Upper lobe of left lung (tissue), 6 donors: ENCODE measurements at regions not wholly inside any gene's neighbourhood (a gene's known extent, or its start where the extent isn't known, plus 50 kb on each side); places are given as distances from the start of the nearest gene placed in this dataset.
A peak's percentile ranks its signal among the peaks of the same experiment; 100 is the strongest.

Source experiments
- ATAC-seq, 2 donors: fragments of 200-7000 bp; cut with Tn5 transposase; one replicate each; pipeline ENCODE4 v1.9.1; 2022; ENCODE audit warnings: mild to moderate bottlenecking in 2 of 2, moderate library complexity in 2 of 2; ENCODE audit not compliant: low FRiP score in 2 of 2
- DNase-seq, 2 donors: peaks; one replicate each; pipeline ENCODE4 v3.0.0-alpha.2; 2019 to 2020
- H3K27ac ChIP-seq, 4 donors: fragments of 200-600 bp; sonication (generic); one replicate each; pipeline ENCODE4 v1.5.1; 2016 to 2019
- H3K27me3 ChIP-seq, 4 donors: fragments of 200-600 bp; sonication (generic); one replicate each; pipeline ENCODE4 v1.5.1; 2017 to 2019
- H3K36me3 ChIP-seq, 4 donors: fragments of 200-600 bp; sonication (generic); one replicate each; pipeline ENCODE4 v1.5.1; 2016 to 2019
- H3K4me1 ChIP-seq, 4 donors: fragments of 200-600 bp; sonication (generic); one replicate each; pipeline ENCODE4 v1.5.1; 2018 to 2019
- H3K4me3 ChIP-seq, 4 donors: fragments of 200-600 bp; sonication (generic); one replicate each; pipeline ENCODE4 v1.5.1; 2017 to 2019; ENCODE audit warnings: mild to moderate bottlenecking in 2 of 4, moderate library complexity in 1 of 4
- H3K9me3 ChIP-seq, 4 donors: fragments of 200-600 bp; sonication (generic); one replicate each; pipeline ENCODE4 v1.5.1; 2018 to 2019
- EP300 ChIP-seq, 4 donors: sonication (generic); formaldehyde crosslinking; IDR thresholded peaks; one replicate each; pipeline ENCODE4 v1.5.1; 2017; ENCODE audit warnings: antibody characterized with exemption in 4 of 4, control low read depth in 2 of 4
- POLR2A ChIP-seq, 4 donors: fragments of 450-650 bp; IDR thresholded peaks; one replicate each; pipeline ENCODE4 v1.5.1; 2016 to 2017; ENCODE audit warnings: antibody characterized with exemption in 4 of 4, mild to moderate bottlenecking in 2 of 4
- POLR2AphosphoS5 ChIP-seq, 2 donors: sonication (generic); formaldehyde crosslinking; IDR thresholded peaks; one replicate each; pipeline ENCODE4 v1.5.1; 2017; ENCODE audit warnings: antibody characterized with exemption in 2 of 2
- WGBS, 2 donors: methylation state at CpG; one replicate each; pipeline ENCODE4 v1.1.5; 2017 to 2018; 5-methylcytosine and 5-hydroxymethylcytosine counted together
- TF ChIP-seq, protein P1 (sequence below), 6 experiments: fragments of 450-650 bp in 4 of 6; fragments of 200-600 bp in 2 of 6; sonication (generic) in 2 of 6; IDR thresholded peaks; one replicate each; pipeline ENCODE4 v1.5.1; 2016 to 2019; ENCODE audit warnings: antibody characterized with exemption in 6 of 6
- donor health status: DM: no; HTN: no; CAD: no; lungs with moderate emphysema.
- donor health status: DM: no; HTN: yes; CAD: no; lungs with severe emphysema.

DNA sequence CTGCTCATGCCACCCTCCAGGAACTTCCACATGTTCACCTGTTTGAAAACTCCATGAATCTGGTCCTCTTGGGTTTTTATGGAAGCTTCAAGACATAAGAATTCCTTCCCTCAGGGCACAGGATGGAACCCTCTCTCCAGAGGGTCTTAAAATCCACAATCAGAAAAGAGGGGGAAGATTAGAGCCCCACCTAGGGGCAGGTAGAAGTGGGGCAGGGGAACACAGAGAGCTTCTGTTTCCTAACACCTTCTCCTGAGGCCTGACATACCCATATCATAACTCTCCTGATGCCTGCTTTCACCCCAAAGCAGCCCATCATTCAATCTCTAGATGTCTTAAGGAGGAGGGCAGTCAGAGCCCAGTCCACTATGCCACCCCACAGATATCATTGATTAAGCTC is 1087.7 kb upstream of the ARRDC3 start:
- ATAC-seq = peak in 1 of 2 donors; percentile 22
- H3K4me3 ChIP-seq = no peak overlapping the region
- no peaks in the 10 kb centered on the region for H3K4me1 ChIP-seq
- TF ChIP-seq, protein P1, sequence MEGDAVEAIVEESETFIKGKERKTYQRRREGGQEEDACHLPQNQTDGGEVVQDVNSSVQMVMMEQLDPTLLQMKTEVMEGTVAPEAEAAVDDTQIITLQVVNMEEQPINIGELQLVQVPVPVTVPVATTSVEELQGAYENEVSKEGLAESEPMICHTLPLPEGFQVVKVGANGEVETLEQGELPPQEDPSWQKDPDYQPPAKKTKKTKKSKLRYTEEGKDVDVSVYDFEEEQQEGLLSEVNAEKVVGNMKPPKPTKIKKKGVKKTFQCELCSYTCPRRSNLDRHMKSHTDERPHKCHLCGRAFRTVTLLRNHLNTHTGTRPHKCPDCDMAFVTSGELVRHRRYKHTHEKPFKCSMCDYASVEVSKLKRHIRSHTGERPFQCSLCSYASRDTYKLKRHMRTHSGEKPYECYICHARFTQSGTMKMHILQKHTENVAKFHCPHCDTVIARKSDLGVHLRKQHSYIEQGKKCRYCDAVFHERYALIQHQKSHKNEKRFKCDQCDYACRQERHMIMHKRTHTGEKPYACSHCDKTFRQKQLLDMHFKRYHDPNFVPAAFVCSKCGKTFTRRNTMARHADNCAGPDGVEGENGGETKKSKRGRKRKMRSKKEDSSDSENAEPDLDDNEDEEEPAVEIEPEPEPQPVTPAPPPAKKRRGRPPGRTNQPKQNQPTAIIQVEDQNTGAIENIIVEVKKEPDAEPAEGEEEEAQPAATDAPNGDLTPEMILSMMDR (IDR thresholded peaks at IDR 0.05) = no peak
- H3K9me3 ChIP-seq = peaks cover 0 to 17% (median 0%) of the 10 kb centered on the region in 4 donors
- H3K36me3 ChIP-seq = no peaks in the 10 kb centered on the region
- no peak overlapping the region for H3K27ac ChIP-seq
- DNase-seq = no peak
- H3K27me3 ChIP-seq = no peaks in the 10 kb centered on the region

DNA sequence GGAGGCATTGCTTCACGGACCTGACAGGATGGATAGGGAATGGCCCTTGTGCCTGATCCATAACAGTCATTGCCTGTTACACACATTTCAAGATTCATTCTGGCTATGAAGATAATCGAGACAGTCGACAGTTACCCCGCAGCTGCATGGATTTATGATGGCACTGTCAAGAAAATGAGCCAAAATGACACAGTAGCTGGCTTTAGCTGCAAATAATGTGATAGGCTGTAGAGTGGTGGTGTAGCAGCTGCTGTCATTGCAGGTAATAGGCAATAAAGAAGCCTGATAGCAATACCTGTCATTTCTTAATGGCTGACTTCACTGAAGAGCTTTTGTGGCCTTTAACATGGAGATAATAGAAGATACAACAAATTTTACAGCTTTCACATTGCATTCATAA is 1085.2 kb upstream of the ARRDC3 start:
- DNase-seq (no peak), ATAC-seq (no peak)
- Histone ChIP-seq H3K4me3 (no peak overlapping the region), H3K27me3 (no peaks in the 10 kb centered on the region), H3K4me1 (no peaks in the 10 kb centered on the region), H3K27ac (no peak overlapping the region), H3K9me3 (peaks cover 0 to 6% (median 0%) of the 10 kb centered on the region in 4 donors), H3K36me3 (no peaks in the 10 kb centered on the region)
- TF ChIP-seq, protein P1 (IDR thresholded peaks at IDR 0.05) = no peak
- no peak for TF ChIP-seq POLR2AphosphoS5 (IDR thresholded peaks at IDR 0.05)
- no peak for TF ChIP-seq POLR2A (IDR thresholded peaks at IDR 0.05)
- no peak for TF ChIP-seq EP300 (IDR thresholded peaks at IDR 0.05)
- 48 to 89% methylated on average over 4 of the region's 4 CpGs for WGBS, 2 donors

DNA sequence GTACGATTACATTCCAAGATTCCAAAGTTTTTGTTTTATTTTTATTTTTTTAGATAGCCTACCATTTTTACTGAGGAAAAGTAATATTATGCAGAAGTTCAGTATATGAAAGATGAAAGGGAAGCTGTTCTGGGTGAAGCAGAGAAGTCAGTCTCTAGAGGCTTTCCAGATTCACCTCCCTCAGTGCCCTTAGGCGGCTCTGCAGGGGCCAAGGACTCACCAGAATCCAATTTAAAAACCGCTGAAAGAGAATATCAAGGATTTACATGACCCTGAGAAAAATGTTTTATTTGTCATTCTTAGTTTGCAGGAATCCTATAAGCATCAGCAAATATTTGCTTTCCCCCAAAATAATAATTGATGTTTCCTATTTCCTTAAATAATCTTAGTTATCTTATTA is 1084.6 kb upstream of the ARRDC3 start:
- DNase-seq (no peak), ATAC-seq (no peak)
- no peaks in the 10 kb centered on the region for H3K27me3 ChIP-seq
- no peak overlapping the region for H3K27ac ChIP-seq
- no peaks in the 10 kb centered on the region for H3K36me3 ChIP-seq
- no peaks in the 10 kb centered on the region for H3K4me1 ChIP-seq
- H3K9me3 ChIP-seq = peaks cover 0 to under 1% (median 0%) of the 10 kb centered on the region in 4 donors
- no peak overlapping the region for H3K4me3 ChIP-seq
- TF ChIP-seq POLR2AphosphoS5 (IDR thresholded peaks at IDR 0.05) (no peak), POLR2A (IDR thresholded peaks at IDR 0.05) (no peak), EP300 (IDR thresholded peaks at IDR 0.05) (no peak)
- TF ChIP-seq, protein P1 (IDR thresholded peaks at IDR 0.05) = no peak
- WGBS, 2 donors = 77% methylated on average over 3 of the region's 3 CpGs

DNA sequence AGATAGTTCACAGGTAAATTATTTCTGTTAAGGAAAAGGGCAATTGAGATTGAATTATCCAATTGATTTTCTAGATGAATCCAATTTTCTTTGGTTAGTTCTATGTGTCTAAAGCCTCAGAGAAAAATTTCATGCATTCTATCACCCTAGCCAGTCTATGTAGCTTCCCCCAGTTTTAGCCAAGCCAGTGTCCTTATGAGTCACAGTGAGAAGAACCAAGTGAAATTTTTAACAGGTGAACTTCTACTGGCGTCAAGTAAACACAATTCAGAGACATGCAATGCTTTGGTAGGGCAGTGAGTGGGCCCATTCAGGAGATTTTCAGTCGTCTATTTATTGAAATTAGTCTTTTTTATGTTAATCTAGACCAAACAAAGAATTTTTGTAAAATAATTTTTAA is 1077.4 kb upstream of the ARRDC3 start:
- no peak overlapping the region for H3K4me3 ChIP-seq
- H3K36me3 ChIP-seq = no peaks in the 10 kb centered on the region
- no peak for DNase-seq
- H3K27me3 ChIP-seq = no peaks in the 10 kb centered on the region
- H3K27ac ChIP-seq = no peak overlapping the region
- no peaks in the 10 kb centered on the region for H3K9me3 ChIP-seq
- TF ChIP-seq EP300 (IDR thresholded peaks at IDR 0.05) (no peak), POLR2A (IDR thresholded peaks at IDR 0.05) (no peak), POLR2AphosphoS5 (IDR thresholded peaks at IDR 0.05) (no peak)
- TF ChIP-seq, protein P1 (IDR thresholded peaks at IDR 0.05) = no peak
- 53 to 83% methylated on average over 2 of the region's 2 CpGs for WGBS, 2 donors
- no peak for ATAC-seq
- H3K4me1 ChIP-seq = no peaks in the 10 kb centered on the region

DNA sequence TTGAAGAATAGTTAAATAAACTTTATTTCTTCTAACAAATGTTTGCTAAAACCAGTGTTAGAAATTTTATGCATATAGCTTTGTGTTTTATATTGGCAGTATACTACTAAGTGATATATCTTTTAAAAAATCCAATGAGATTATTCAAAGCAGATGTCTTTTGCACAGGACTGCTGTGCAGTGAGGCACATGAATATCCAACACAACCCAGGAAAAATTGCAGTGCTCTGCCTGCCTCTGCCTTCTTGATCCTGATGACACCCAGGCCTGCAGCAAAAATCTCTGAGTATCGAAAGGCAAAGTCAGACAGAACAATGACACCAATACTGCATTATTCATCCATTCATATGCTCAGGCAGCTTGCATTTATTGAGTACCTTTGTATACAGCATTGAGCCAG is 1076.5 kb upstream of the ARRDC3 start:
- no peaks in the 10 kb centered on the region for H3K9me3 ChIP-seq
- no peaks in the 10 kb centered on the region for H3K27me3 ChIP-seq
- ATAC-seq (no peak), DNase-seq (no peak)
- H3K36me3 ChIP-seq = no peaks in the 10 kb centered on the region
- no peak for TF ChIP-seq EP300 (IDR thresholded peaks at IDR 0.05)
- TF ChIP-seq, protein P1 (IDR thresholded peaks at IDR 0.05) = no peak
- no peak for TF ChIP-seq POLR2A (IDR thresholded peaks at IDR 0.05)
- no peak for TF ChIP-seq POLR2AphosphoS5 (IDR thresholded peaks at IDR 0.05)
- H3K27ac ChIP-seq = no peak overlapping the region
- WGBS, 2 donors = 85 to 93% methylated on average over 1 of the region's 1 CpG
- H3K4me3 ChIP-seq = no peak overlapping the region
- no peaks in the 10 kb centered on the region for H3K4me1 ChIP-seq
